AG04450 (cell line): ENCODE measurements at regions not wholly inside any gene's neighbourhood (a gene's known extent, or its start where the extent isn't known, plus 50 kb on each side); places are given as distances from the start of the nearest gene placed in this dataset.

ENCODE experiments used
- CTCF ChIA-PET: fragments of 300-600, 350-600 bp; formaldehyde crosslinking; extraction: SDS; loops from one replicate; lab custom pipeline; 2022; ENCODE audit warnings: antibody characterized with exemption, inconsistent platforms; lab: Charles Lee
- POLR2A ChIA-PET: fragments of 350-600 bp; formaldehyde crosslinking; extraction: SDS; loops from one replicate; lab custom pipeline; 2021; ENCODE audit warnings: antibody characterized with exemption, inconsistent platforms; lab: Yijun Ruan, JAX
- DNase-seq: peaks from one replicate; pipeline ENCODE4 v3.0.0-alpha.2; 2011; ENCODE audit warnings: low read depth, low spot score
- H3K27ac ChIP-seq: one replicate; pipeline ENCODE4 v1.5.1; 2012; ENCODE audit warnings: low read depth, low read length, control low read depth
- H3K27me3 ChIP-seq: one replicate; pipeline ENCODE4 v1.6.0; 2012; ENCODE audit warnings: low read length; ENCODE audit not compliant: control insufficient read depth, insufficient read depth
- H3K4me3 ChIP-seq: 2 replicates; pipeline ENCODE4 v1.5.1; 2011; ENCODE audit warnings: mild to moderate bottlenecking, low read depth, low read length, control low read depth
- H3K9me3 ChIP-seq: 2 replicates; pipeline ENCODE4 v1.5.1; 2012; ENCODE audit warnings: low read length; ENCODE audit not compliant: control insufficient read depth, insufficient read depth
- TF ChIP-seq, protein P1 (sequence below): IDR thresholded peaks from 2 replicates; pipeline ENCODE4 v1.5.1; 2011; ENCODE audit warnings: low read depth, low read length, control low read depth, inconsistent platforms

DNA sequence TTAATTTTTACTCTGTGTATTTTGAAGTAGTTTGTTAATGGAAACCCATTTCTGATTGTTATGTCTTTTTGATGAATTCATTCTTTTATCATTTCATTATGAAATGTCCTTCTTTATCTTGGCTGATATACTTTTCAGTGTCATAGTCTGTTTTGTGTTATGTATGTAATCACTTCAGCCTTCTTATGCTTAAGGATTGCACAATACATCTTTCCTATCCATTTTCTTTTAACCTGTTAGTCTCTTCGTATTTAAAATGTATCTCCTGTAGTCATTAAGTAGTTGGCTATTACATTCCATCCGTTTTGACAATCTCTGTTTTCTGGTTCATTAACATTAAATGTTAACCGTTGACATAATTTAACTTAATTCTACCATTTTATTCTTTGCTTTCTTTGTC, 344.6 kb upstream of the CTNND2 start:
- Histone ChIP-seq H3K27ac (no peak overlapping the region), H3K9me3 (no peaks in the 10 kb centered on the region), H3K27me3 (no peaks in the 10 kb centered on the region), H3K4me3 (no peak overlapping the region)
- TF ChIP-seq, protein P1, sequence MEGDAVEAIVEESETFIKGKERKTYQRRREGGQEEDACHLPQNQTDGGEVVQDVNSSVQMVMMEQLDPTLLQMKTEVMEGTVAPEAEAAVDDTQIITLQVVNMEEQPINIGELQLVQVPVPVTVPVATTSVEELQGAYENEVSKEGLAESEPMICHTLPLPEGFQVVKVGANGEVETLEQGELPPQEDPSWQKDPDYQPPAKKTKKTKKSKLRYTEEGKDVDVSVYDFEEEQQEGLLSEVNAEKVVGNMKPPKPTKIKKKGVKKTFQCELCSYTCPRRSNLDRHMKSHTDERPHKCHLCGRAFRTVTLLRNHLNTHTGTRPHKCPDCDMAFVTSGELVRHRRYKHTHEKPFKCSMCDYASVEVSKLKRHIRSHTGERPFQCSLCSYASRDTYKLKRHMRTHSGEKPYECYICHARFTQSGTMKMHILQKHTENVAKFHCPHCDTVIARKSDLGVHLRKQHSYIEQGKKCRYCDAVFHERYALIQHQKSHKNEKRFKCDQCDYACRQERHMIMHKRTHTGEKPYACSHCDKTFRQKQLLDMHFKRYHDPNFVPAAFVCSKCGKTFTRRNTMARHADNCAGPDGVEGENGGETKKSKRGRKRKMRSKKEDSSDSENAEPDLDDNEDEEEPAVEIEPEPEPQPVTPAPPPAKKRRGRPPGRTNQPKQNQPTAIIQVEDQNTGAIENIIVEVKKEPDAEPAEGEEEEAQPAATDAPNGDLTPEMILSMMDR: no peak
- DNase-seq: no peak
- ChIA-PET CTCF (no interaction called here), POLR2A (no interaction called here)

DNA sequence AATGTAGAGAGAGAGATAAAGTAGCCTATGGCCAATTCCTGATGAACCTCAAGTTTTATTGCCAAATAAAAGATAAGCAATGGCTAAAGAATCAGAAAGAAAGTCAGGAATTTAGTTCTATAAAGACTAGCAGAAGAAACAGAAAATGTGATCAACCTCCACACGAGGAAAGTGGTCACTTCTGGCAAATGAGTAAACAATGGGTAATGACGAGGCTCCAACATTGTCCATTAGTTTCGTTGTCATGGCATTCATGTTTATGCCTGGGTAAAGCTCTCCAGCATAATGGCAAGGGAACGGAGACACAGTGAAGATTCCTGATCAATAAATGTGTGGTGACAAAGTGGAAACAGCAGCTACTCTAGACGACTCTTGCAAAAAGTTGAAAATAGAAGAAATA, 341.8 kb upstream of the CTNND2 start:
- DNase-seq: no peak
- CTCF ChIA-PET: no interaction called here
- TF ChIP-seq, protein P1: no peak
- Histone ChIP-seq H3K9me3 (no peaks in the 10 kb centered on the region; the same call in 1 of the 2 replicates), H3K4me3 (no peak overlapping the region), H3K27me3 (no peaks in the 10 kb centered on the region), H3K27ac (no peak overlapping the region)
- POLR2A ChIA-PET: no interaction called here

GRCh38 chr5:12245429-12245828, 341.2 kb upstream of the CTNND2 start:
- Histone ChIP-seq H3K27ac (no peak overlapping the region), H3K4me3 (no peak overlapping the region), H3K27me3 (no peaks in the 10 kb centered on the region), H3K9me3 (peaks cover 2% of the 10 kb centered on the region; the same call in 1 of the 2 replicates)
- CTCF ChIA-PET: no interaction called here
- POLR2A ChIA-PET: no interaction called here
- no peak for DNase-seq
- TF ChIP-seq, protein P1: no peak

DNA sequence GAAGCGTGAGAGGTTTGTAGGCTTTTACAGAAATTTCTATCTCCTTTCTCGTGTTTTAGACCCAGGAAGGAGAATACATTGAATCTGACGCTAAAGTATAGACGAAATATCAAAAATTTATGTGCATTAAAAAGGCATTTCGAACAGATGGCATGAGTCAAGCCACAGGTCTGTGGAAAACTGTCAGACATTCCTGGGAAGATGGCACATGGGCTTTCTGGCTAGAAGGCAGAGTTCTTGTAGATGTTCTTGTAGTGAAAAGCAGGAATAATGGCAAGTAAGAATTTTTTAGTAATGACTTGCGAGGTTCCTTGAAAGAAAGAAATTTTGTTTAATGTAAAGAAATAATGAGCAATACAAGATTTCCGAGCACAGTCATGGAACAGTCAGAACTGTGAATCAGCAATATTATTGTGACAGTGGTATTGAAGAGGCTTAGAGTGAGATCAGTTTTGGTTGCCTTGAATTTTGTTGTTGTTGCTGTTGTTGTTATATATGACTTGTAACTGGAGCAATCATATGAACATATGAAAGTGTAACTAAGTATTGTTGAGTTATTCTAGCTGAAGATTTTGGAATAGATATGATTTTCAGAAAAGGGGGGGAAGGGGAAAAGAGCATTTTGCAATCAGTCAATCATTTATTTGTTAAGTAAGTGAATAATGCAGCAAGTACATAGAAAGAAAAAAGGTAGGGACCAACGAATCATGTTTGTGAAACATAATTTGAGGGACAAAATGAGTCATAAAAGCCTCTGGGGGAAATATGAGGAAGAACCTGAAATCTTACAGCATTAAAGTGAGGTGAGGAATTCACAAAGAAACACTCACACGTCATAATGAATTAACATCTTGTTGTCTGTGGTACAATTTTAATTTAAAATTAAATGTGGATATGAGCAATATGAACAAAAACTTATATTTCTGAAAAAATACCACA, 339.0 kb upstream of the CTNND2 start:
- peaks cover 9% of the 10 kb centered on the region; the same call in 1 of the 2 replicates for H3K9me3 ChIP-seq
- ChIA-PET POLR2A (no interaction called here), CTCF (no interaction called here)
- DNase-seq: no peak
- no peak overlapping the region for H3K4me3 ChIP-seq
- H3K27me3 ChIP-seq: no peaks in the 10 kb centered on the region
- TF ChIP-seq, protein P1: no peak
- no peak overlapping the region for H3K27ac ChIP-seq

- H3K4me3 ChIP-seq: no peak overlapping the region
- ChIA-PET CTCF (no interaction called here), POLR2A (no interaction called here)
Observed at GRCh38 chr5:12237837-12238575, 333.8 kb upstream of the CTNND2 start.

More at GRCh38 chr5:12237837-12238575, 333.8 kb upstream of the CTNND2 start:
- TF ChIP-seq, protein P1: no peak
- Histone ChIP-seq H3K27ac (no peak overlapping the region), H3K9me3 (peaks cover 11% of the 10 kb centered on the region; the same call in 1 of the 2 replicates), H3K27me3 (no peaks in the 10 kb centered on the region)
- DNase-seq: no peak
